OCI-LY3 (cell line): ENCODE measurements at regions not wholly inside any gene's neighbourhood (a gene's known extent, or its start where the extent isn't known, plus 50 kb on each side); places are given as distances from the start of the nearest gene placed in this dataset.

Source experiments
- H2AFZ ChIP-seq: fragments of 200-600, 300-600 bp; shearing (Covaris generic); 2 replicates; pipeline ENCODE4 v1.6.0; 2014; ENCODE audit warnings: antibody characterized with exemption, low read depth, low read length
- H3K27ac ChIP-seq: fragments of 200-600, 300-600 bp; sonication (generic); 2 replicates; pipeline ENCODE4 v1.5.1; 2014; ENCODE audit warnings: mild to moderate bottlenecking, low read length, moderate library complexity, mixed read lengths
- H3K27me3 ChIP-seq: fragments of 200-600, 300-600 bp; sonication (generic); 2 replicates; pipeline ENCODE4 v1.6.1; 2014; ENCODE audit warnings: low read depth, low read length, mixed read lengths
- H3K36me3 ChIP-seq: fragments of 200-600, 300-600 bp; sonication (generic); replicated peaks from 2 replicates; pipeline ENCODE3; 2014; ENCODE audit warnings: low read depth, low read length, mixed read lengths
- H3K4me1 ChIP-seq: fragments of 300-600, 200-600 bp; sonication (generic); 2 replicates; pipeline ENCODE4 v1.6.1; 2014; ENCODE audit warnings: low read length, mixed read lengths
- H3K4me2 ChIP-seq: fragments of 200-600, 300-600 bp; sonication (generic); 2 replicates; pipeline ENCODE4 v1.6.1; 2014; ENCODE audit warnings: low read length, mixed read lengths
- H3K4me3 ChIP-seq: fragments of 300-600, 200-600 bp; sonication (generic); 2 replicates; pipeline ENCODE4 v1.5.1; 2014; ENCODE audit warnings: antibody characterized with exemption, mild to moderate bottlenecking, low read length, moderate library complexity
- H3K79me2 ChIP-seq: fragments of 300-600, 200-600 bp; shearing (Covaris generic); 2 replicates; pipeline ENCODE4 v1.6.1; 2014; ENCODE audit warnings: mild to moderate bottlenecking, low read length, mixed read lengths
- H3K9ac ChIP-seq: fragments of 300-600, 200-600 bp; shearing (Covaris generic); 2 replicates; pipeline ENCODE4 v1.6.0; 2014; ENCODE audit warnings: mild to moderate bottlenecking, low read length, moderate library complexity
- H3K9me3 ChIP-seq: fragments of 200-600, 300-600 bp; shearing (Covaris generic); 2 replicates; pipeline ENCODE4 v1.6.1; 2014; ENCODE audit warnings: low read length, mixed read lengths; ENCODE audit not compliant: insufficient read depth
- H4K20me1 ChIP-seq: fragments of 200-600, 300-600 bp; sonication (generic); 2 replicates; pipeline ENCODE4 v1.6.1; 2016; ENCODE audit warnings: low read length, mixed read lengths; ENCODE audit not compliant: insufficient read depth
- CTCF ChIP-seq: fragments of 200-600, 300-600 bp; sonication (generic); IDR thresholded peaks from 2 replicates; pipeline ENCODE4 v1.5.1; 2014; ENCODE audit warnings: antibody characterized with exemption, low read length, low read depth
- EZH2phosphoT487 ChIP-seq: fragments of 200-600 bp; shearing (Covaris generic); IDR thresholded peaks from 2 replicates; pipeline ENCODE4 v1.6.1; 2018; ENCODE audit warnings: antibody characterized with exemption, mixed run types, low read depth

- no peaks in the 10 kb centered on the region for H3K9me3 ChIP-seq
- no peak overlapping the region for H3K4me2 ChIP-seq
- H2AFZ ChIP-seq, result no peak overlapping the region
- no peak overlapping the region for H3K4me3 ChIP-seq
- H3K36me3 ChIP-seq, result no peaks in the 10 kb centered on the region
- H4K20me1 ChIP-seq, result no peaks in the 10 kb centered on the region
- no peaks in the 10 kb centered on the region for H3K79me2 ChIP-seq
- no peaks in the 10 kb centered on the region for H3K4me1 ChIP-seq
- TF ChIP-seq CTCF (no peak), EZH2phosphoT487 (no peak)
- H3K27ac ChIP-seq, result no peak overlapping the region
- H3K27me3 ChIP-seq, result no peaks in the 10 kb centered on the region
- no peak overlapping the region for H3K9ac ChIP-seq
Measured at GRCh38 chr12:105911966-105912365, 226.8 kb downstream of the NUAK1 start.

DNA sequence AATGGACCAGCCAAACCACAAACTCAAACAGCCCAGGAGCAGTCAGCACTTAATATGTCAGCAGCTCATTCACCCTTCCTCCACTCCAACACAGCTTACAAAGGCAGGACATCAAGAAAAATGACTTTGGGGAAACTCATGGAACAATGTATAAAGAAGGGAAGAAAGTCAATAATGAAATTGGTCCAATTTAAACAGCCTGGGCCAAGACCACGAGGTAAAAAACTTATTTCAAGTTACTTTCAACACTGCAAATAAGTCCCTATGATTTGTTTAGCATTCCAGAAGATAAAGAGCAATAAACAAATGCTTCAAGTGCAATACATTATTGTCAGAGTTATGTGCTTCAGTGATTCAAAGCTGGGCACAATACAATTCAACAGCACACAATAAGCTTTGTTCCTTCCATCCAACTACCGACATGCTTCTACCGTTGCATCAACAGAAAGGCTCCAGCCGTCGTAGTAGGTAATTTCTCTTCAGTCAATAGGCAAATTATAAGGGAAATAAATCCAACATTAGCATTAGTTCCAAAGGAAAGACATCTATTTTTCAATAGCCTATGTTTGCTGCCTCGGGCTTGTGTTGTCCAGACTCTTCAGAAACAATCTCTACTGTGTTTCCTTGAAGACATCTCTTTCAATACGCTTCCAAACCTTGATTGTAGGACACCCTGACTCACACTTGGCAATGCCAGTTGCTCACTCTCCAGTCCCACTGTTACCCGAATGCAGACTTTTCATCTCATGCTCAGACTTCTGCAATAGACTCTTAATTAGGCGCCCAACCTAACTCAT, 225.7 kb downstream of the NUAK1 start:
- no peaks in the 10 kb centered on the region for H3K27me3 ChIP-seq
- no peaks in the 10 kb centered on the region for H3K79me2 ChIP-seq
- no peaks in the 10 kb centered on the region for H3K4me1 ChIP-seq
- H3K4me2 ChIP-seq, result no peak overlapping the region
- H3K4me3 ChIP-seq, result no peak overlapping the region
- no peak overlapping the region for H3K27ac ChIP-seq
- H2AFZ ChIP-seq, result no peak overlapping the region
- no peak for TF ChIP-seq EZH2phosphoT487
- no peak for TF ChIP-seq CTCF
- H3K9me3 ChIP-seq, result no peaks in the 10 kb centered on the region
- H3K9ac ChIP-seq, result no peak overlapping the region
- no peaks in the 10 kb centered on the region for H4K20me1 ChIP-seq
- H3K36me3 ChIP-seq, result no peaks in the 10 kb centered on the region

GRCh38 chr12:105915997-105916759, 222.6 kb downstream of the NUAK1 start:
- no peaks in the 10 kb centered on the region for H3K27me3 ChIP-seq
- no peak overlapping the region for H3K4me2 ChIP-seq
- TF ChIP-seq EZH2phosphoT487 (no peak), CTCF (no peak)
- H2AFZ ChIP-seq, result no peak overlapping the region
- H3K4me1 ChIP-seq, result no peaks in the 10 kb centered on the region
- no peaks in the 10 kb centered on the region for H3K9me3 ChIP-seq
- H3K79me2 ChIP-seq, result no peaks in the 10 kb centered on the region
- H3K36me3 ChIP-seq, result no peaks in the 10 kb centered on the region
- no peak overlapping the region for H3K27ac ChIP-seq
- H3K9ac ChIP-seq, result no peak overlapping the region
- H3K4me3 ChIP-seq, result no peak overlapping the region
- H4K20me1 ChIP-seq, result no peaks in the 10 kb centered on the region

DNA sequence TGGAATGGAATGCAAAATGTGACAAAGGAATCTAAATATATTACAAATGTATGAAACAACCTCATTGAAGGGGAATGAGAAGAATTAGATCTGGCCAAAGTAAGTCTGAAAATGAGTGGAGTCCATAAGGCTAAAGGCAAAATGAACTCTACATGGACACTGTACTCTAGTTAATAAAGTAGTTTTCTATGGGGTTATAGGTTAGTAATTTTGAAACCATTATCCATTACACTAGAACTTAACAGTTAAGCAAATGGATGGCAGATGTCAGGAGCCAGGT, 222.1 kb downstream of the NUAK1 start:
- Histone ChIP-seq H3K27ac (no peak overlapping the region), H3K4me3 (no peak overlapping the region), H3K9ac (no peak overlapping the region), H4K20me1 (no peaks in the 10 kb centered on the region), H3K79me2 (no peaks in the 10 kb centered on the region), H3K36me3 (no peaks in the 10 kb centered on the region), H3K27me3 (no peaks in the 10 kb centered on the region), H3K4me2 (no peak overlapping the region), H3K9me3 (no peaks in the 10 kb centered on the region), H2AFZ (no peak overlapping the region), H3K4me1 (no peaks in the 10 kb centered on the region)
- no peak for TF ChIP-seq EZH2phosphoT487
- TF ChIP-seq CTCF, result no peak
